Trophoblast cell (in vitro differentiated cells and primary cell): ENCODE measurements at regions not wholly inside any gene's neighbourhood (a gene's known extent, or its start where the extent isn't known, plus 50 kb on each side); places are given as distances from the start of the nearest gene placed in this dataset.
"Not testable (repeated sequence)": the region's sequence is repeated elsewhere in the genome, so short reads cannot be mapped to it uniquely, and the experiment has no call there.

ENCODE experiments used
- DNase-seq, 2 donors: peaks; one replicate each; pipeline ENCODE4 v3.0.0-alpha.2; 2016
- H2AFZ ChIP-seq: 2 replicates; pipeline ENCODE4 v1.6.1; 2013; ENCODE audit warnings: low read length, moderate library complexity, mild to moderate bottlenecking; ENCODE audit not compliant: insufficient read depth, poor library complexity
- H2AK5ac ChIP-seq: 2 replicates; pipeline ENCODE4 v1.6.1; 2013; ENCODE audit warnings: mild to moderate bottlenecking, low read length
- H2BK120ac ChIP-seq: 2 replicates; pipeline ENCODE4 v1.6.1; 2013; ENCODE audit warnings: low read length, mild to moderate bottlenecking, moderate library complexity; ENCODE audit not compliant: insufficient read depth, poor library complexity
- H2BK12ac ChIP-seq: 2 replicates; pipeline ENCODE4 v1.6.1; 2013; ENCODE audit warnings: mild to moderate bottlenecking, low read length, moderate library complexity
- H2BK5ac ChIP-seq: 2 replicates; pipeline ENCODE4 v1.6.1; 2013; ENCODE audit warnings: low read length, low read depth, moderate library complexity, mild to moderate bottlenecking; ENCODE audit not compliant: poor library complexity
- H3K14ac ChIP-seq: 2 replicates; pipeline ENCODE4 v1.6.1; 2013; ENCODE audit warnings: mild to moderate bottlenecking, low read length
- H3K18ac ChIP-seq: 2 replicates; pipeline ENCODE4 v1.6.1; 2013; ENCODE audit warnings: mild to moderate bottlenecking, low read length
- H3K23ac ChIP-seq: 2 replicates; pipeline ENCODE4 v1.6.1; 2013; ENCODE audit warnings: low read length
- H3K27ac ChIP-seq: 2 replicates; pipeline ENCODE4 v1.5.1; 2013; ENCODE audit warnings: low read depth, mild to moderate bottlenecking, inconsistent platforms, low read length, moderate library complexity
- H3K27me3 ChIP-seq: 2 replicates; pipeline ENCODE4 v1.6.1; 2013; ENCODE audit warnings: inconsistent platforms, mild to moderate bottlenecking, low read length, moderate library complexity; ENCODE audit not compliant: insufficient read depth
- H3K36me3 ChIP-seq, 2 experiments: 1 replicate in 1 of 2; 2 replicates in 1 of 2; pipeline ENCODE4 v1.6.1; 2013; ENCODE audit warnings: low read length in 2 of 2, mild to moderate bottlenecking in 2 of 2, moderate library complexity in 1 of 2; ENCODE audit not compliant: insufficient read depth in 2 of 2, control insufficient read depth in 1 of 2
- H3K4ac ChIP-seq: 2 replicates; pipeline ENCODE4 v1.6.1; 2013; ENCODE audit warnings: low read depth, mild to moderate bottlenecking, low read length, moderate library complexity
- H3K4me1 ChIP-seq, 2 experiments: 1 replicate in 1 of 2; 2 replicates in 1 of 2; pipeline ENCODE4 v1.6.1; 2013; ENCODE audit warnings: low read length in 2 of 2, mild to moderate bottlenecking in 2 of 2, moderate library complexity in 1 of 2; ENCODE audit not compliant: insufficient read depth in 2 of 2, control insufficient read depth in 1 of 2
- H3K4me2 ChIP-seq: 2 replicates; pipeline ENCODE4 v1.6.1; 2013; ENCODE audit warnings: inconsistent platforms, mild to moderate bottlenecking, low read length, moderate library complexity
- H3K4me3 ChIP-seq: 2 replicates; pipeline ENCODE4 v1.5.1; 2013; ENCODE audit warnings: mild to moderate bottlenecking, low read depth, low read length, inconsistent platforms
- H3K79me1 ChIP-seq: one replicate; pipeline ENCODE4 v1.6.1; 2013; ENCODE audit warnings: low read length
- H3K79me2 ChIP-seq: 2 replicates; pipeline ENCODE4 v1.6.1; 2013; ENCODE audit warnings: low read length, mild to moderate bottlenecking; ENCODE audit not compliant: control insufficient read depth, insufficient read depth, poor library complexity
- H3K9ac ChIP-seq: 2 replicates; pipeline ENCODE4 v1.6.1; 2013; ENCODE audit warnings: mild to moderate bottlenecking, low read length
- H3K9me3 ChIP-seq: 2 replicates; pipeline ENCODE4 v1.6.1; 2013; ENCODE audit warnings: low read depth, mild to moderate bottlenecking, control low read depth, inconsistent platforms, low read length; ENCODE audit not compliant: insufficient read depth
- H4K12ac ChIP-seq: 2 replicates; pipeline ENCODE4 v1.6.1; 2013; ENCODE audit warnings: low read depth, mild to moderate bottlenecking, low read length, moderate library complexity
- H4K8ac ChIP-seq: 2 replicates; pipeline ENCODE4 v1.6.1; 2013; ENCODE audit warnings: low read depth, mild to moderate bottlenecking, low read length, moderate library complexity
- H4K91ac ChIP-seq: one replicate; pipeline ENCODE4 v1.6.1; 2013; ENCODE audit warnings: low read depth, mild to moderate bottlenecking, low read length, moderate library complexity
- WGBS: extraction: QIAGEN DNeasy Blood & Tissue Kit; methylation state at CpG from one replicate; pipeline ENCODE4 v1.1.7; 2013; ENCODE audit warnings: missing lambda C conversion rate; ENCODE audit not compliant: insufficient read length, insufficient coverage; ENCODE audit errors: extremely low coverage; 5-methylcytosine and 5-hydroxymethylcytosine counted together

GRCh38 chr9:110013064-110013463, 194.9 kb downstream of the C9orf152 start:
- no peak for DNase-seq
- H3K4me2 ChIP-seq = no peak overlapping the region
- H3K27ac ChIP-seq = no peak overlapping the region
- H4K8ac ChIP-seq = no peak overlapping the region
- H3K9ac ChIP-seq = peak overlapping the region; percentile 1
- H3K4me3 ChIP-seq = no peak overlapping the region
- no peak overlapping the region for H3K4ac ChIP-seq
- no peak overlapping the region for H2BK12ac ChIP-seq
- no peaks in the 10 kb centered on the region for H3K27me3 ChIP-seq
- H2BK120ac ChIP-seq = no peak overlapping the region
- no peak overlapping the region for H2BK5ac ChIP-seq
- peaks cover 4% of the 10 kb centered on the region for H3K79me1 ChIP-seq
- no peaks in the 10 kb centered on the region for H3K9me3 ChIP-seq
- no CpG with 5 or more reads among the region's 1 CpG for WGBS
- H3K14ac ChIP-seq = no peak overlapping the region
- H3K18ac ChIP-seq = no peak overlapping the region
- H3K79me2 ChIP-seq = no peaks in the 10 kb centered on the region
- H3K4me1 ChIP-seq = peaks cover 6 to 12% of the 10 kb centered on the region in 2 experiments
- no peak overlapping the region for H4K91ac ChIP-seq
- no peak overlapping the region for H2AK5ac ChIP-seq
- no peak overlapping the region for H4K12ac ChIP-seq
- no peaks in the 10 kb centered on the region for H3K36me3 ChIP-seq
- H3K23ac ChIP-seq = no peak overlapping the region
- no peak overlapping the region for H2AFZ ChIP-seq

GRCh38 chr9:110015759-110016158, 192.2 kb downstream of the C9orf152 start:
- WGBS = no CpG with 5 or more reads among the region's 5 CpGs
- H3K79me1 ChIP-seq = peaks cover 4% of the 10 kb centered on the region

GRCh38 chr9:110016340-110016739, 191.6 kb downstream of the C9orf152 start:
- peak overlapping the region; percentile 45 for H2BK12ac ChIP-seq
- peak overlapping the region; percentile 36 for H3K27ac ChIP-seq
- no peak overlapping the region for H4K8ac ChIP-seq
- no peak overlapping the region for H3K4me2 ChIP-seq
- DNase-seq = peak; percentile 22 to 51
- no CpG with 5 or more reads among the region's 2 CpGs for WGBS
- H3K18ac ChIP-seq = no peak overlapping the region
- no peaks in the 10 kb centered on the region for H3K79me2 ChIP-seq
- peaks cover 4% of the 10 kb centered on the region for H3K79me1 ChIP-seq
- H3K14ac ChIP-seq = no peak overlapping the region
- H3K4ac ChIP-seq = no peak overlapping the region
- H4K91ac ChIP-seq = peak overlapping the region; percentile 76
- no peak overlapping the region for H2AFZ ChIP-seq
- H4K12ac ChIP-seq = no peak overlapping the region
- no peaks in the 10 kb centered on the region for H3K36me3 ChIP-seq
- no peaks in the 10 kb centered on the region for H3K9me3 ChIP-seq
- peak overlapping the region; percentile 51 for H2BK5ac ChIP-seq
- H2BK120ac ChIP-seq = no peak overlapping the region
- no peak overlapping the region for H3K23ac ChIP-seq
- no peak overlapping the region for H3K4me3 ChIP-seq
- peaks cover 3 to 9% of the 10 kb centered on the region in 2 experiments for H3K4me1 ChIP-seq
- H2AK5ac ChIP-seq = no peak overlapping the region
- H3K27me3 ChIP-seq = no peaks in the 10 kb centered on the region
- H3K9ac ChIP-seq = no peak overlapping the region

More at GRCh38 chr9:110015759-110016158, 192.2 kb downstream of the C9orf152 start:
- Histone ChIP-seq H3K4me2 (no peak overlapping the region), H3K27me3 (no peaks in the 10 kb centered on the region), H3K4ac (no peak overlapping the region), H2BK12ac (peak overlapping the region; percentile 45), H4K91ac (peak overlapping the region; percentile 76), H2AK5ac (no peak overlapping the region), H3K23ac (no peak overlapping the region), H3K27ac (peak overlapping the region; percentile 36), H3K14ac (no peak overlapping the region), H3K36me3 (no peaks in the 10 kb centered on the region), H3K18ac (no peak overlapping the region), H3K4me1 (peaks cover 3 to 9% of the 10 kb centered on the region in 2 experiments), H3K4me3 (no peak overlapping the region), H2AFZ (no peak overlapping the region), H4K8ac (no peak overlapping the region), H3K9me3 (no peaks in the 10 kb centered on the region), H3K79me2 (no peaks in the 10 kb centered on the region), H3K9ac (no peak overlapping the region), H2BK5ac (peak overlapping the region; percentile 51), H4K12ac (no peak overlapping the region), H2BK120ac (peak overlapping the region; percentile 59)
- DNase-seq = peak; percentile 79 to 91

- not testable (repeated sequence) for H3K4me3 ChIP-seq, H3K23ac ChIP-seq, H4K12ac ChIP-seq, H3K18ac ChIP-seq, H4K8ac ChIP-seq, H2BK12ac ChIP-seq, H3K79me2 ChIP-seq, H2BK120ac ChIP-seq, H3K4me2 ChIP-seq, H3K14ac ChIP-seq, H4K91ac ChIP-seq, DNase-seq, H2AFZ ChIP-seq, H3K4ac ChIP-seq, H3K9me3 ChIP-seq, H3K9ac ChIP-seq, H2BK5ac ChIP-seq, H3K79me1 ChIP-seq, H2AK5ac ChIP-seq, H3K4me1 ChIP-seq, H3K27me3 ChIP-seq, H3K27ac ChIP-seq, H3K36me3 ChIP-seq
- WGBS = no CpG with 5 or more reads among the region's 4 CpGs
These were observed 187.7 kb downstream of the C9orf152 start for GRCh38 chr9:110020216-110020615.
